ENCODE measurements at regions not wholly inside any gene's neighbourhood (a gene's known extent, or its start where the extent isn't known, plus 50 kb on each side); places are given as distances from the start of the nearest gene placed in this dataset.
A peak's percentile ranks its signal among the peaks of the same experiment; 100 is the strongest.

GRCh38 chr3:72571638-72572114, 276.6 kb downstream of the SHQ1 start:
- TF ChIP-seq POLR2AphosphoS5 (IDR thresholded peaks at IDR 0.05; ENCODE audit: low read depth, low read length) = no peak
- no peak for TF ChIP-seq POLR2A (IDR thresholded peaks at IDR 0.05; ENCODE audit: low read depth, low read length)
- no peak for TF ChIP-seq TAF1 (IDR thresholded peaks at IDR 0.05; ENCODE audit: borderline replicate concordance, low read depth, low read length)
- FAIRE-seq (no peak), DNase-seq (ENCODE audit: insufficient read length) (no peak)

DNA sequence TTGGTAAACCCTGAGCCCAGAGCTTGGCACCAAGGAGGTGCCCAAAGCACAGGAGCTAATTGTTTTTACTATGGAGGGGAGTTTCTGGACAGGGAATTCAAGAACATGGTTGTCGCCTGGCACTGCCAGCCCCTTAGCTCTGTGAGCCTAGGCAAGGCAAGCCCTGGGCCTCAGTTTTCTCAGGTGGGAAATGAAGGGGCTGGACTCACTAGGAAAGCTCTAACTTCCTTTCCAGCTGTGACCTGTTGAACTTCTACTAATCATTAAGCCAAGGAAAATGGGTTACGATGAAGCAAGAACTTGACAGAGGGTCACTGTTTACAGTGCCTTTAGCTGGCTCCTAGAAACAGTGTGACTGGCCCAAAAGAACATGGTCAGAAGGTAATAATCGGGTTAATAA, 277.2 kb downstream of the SHQ1 start:
- DNase-seq (ENCODE audit: insufficient read length) (no peak), FAIRE-seq (no peak)

DNA sequence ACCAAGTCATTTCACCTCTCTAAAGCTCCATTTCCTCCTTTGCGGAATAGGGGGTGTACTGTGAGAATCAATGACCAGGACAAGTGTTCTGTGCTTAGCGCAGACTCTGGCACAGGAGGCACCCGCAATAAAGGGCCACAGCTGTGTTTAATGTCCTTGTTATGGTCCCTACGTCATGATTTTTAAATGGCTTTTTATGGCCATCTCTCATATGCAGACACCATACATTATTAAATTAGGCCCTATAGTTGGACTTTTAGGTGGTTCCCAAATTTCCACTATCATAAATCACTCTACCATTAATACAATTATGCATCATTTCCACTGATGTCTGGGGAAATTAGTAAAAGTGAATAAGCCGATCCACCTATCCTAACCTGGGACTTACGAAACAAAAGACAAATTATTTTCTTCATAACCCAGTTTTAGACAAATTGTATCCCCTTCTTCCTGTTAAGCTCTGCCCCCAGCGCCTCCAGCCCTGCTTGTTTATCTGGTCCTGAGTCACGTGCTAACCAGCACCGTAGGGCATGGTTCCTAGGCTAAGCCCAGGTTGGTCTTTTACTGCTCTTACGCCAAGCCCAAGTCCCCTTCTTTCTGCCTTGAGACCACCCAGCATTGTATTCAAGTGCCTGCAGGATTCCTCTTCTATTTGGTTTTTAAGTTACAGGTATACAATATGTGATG, 278.3 kb downstream of the SHQ1 start:
- TF ChIP-seq POLR2AphosphoS5 (IDR thresholded peaks at IDR 0.05; ENCODE audit: low read depth, low read length) (no peak), TAF1 (IDR thresholded peaks at IDR 0.05; ENCODE audit: borderline replicate concordance, low read depth, low read length) (no peak), POLR2A (IDR thresholded peaks at IDR 0.05; ENCODE audit: low read depth, low read length) (no peak)
- DNase-seq (ENCODE audit: insufficient read length) (no peak), FAIRE-seq (no peak)

More for the DNA sequence above, 277.2 kb downstream of the SHQ1 start:
- no peak for TF ChIP-seq POLR2A (IDR thresholded peaks at IDR 0.05; ENCODE audit: low read depth, low read length)
- no peak for TF ChIP-seq POLR2AphosphoS5 (IDR thresholded peaks at IDR 0.05; ENCODE audit: low read depth, low read length)
- TF ChIP-seq TAF1 (IDR thresholded peaks at IDR 0.05; ENCODE audit: borderline replicate concordance, low read depth, low read length) = no peak

DNA sequence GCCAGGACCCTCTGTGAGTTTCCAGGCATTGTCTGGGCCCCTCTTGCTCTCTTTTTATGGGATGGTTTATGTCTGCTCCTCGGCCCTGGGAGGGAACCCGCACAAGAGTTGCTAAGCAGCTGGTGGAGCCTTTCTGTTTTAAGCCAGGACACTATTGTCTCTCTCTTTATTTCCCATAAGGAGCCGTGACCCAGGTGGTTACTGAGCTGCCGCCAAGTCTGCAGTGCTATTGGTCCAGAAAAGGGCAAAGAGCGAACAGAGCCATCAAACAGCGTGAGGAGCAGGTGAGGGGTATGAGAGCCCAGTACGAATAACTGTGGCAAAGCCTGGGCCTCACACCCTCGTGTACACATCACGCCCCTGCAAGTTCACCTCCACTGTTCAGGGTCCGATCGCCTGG, 280.2 kb downstream of the SHQ1 start:
- no peak for TF ChIP-seq POLR2AphosphoS5 (IDR thresholded peaks at IDR 0.05; ENCODE audit: low read depth, low read length)
- TF ChIP-seq TAF1 (IDR thresholded peaks at IDR 0.05; ENCODE audit: borderline replicate concordance, low read depth, low read length) = no peak
- no peak for TF ChIP-seq POLR2A (IDR thresholded peaks at IDR 0.05; ENCODE audit: low read depth, low read length)
- FAIRE-seq (no peak), DNase-seq (ENCODE audit: insufficient read length) (no peak)

GRCh38 chr3:72567474-72567873, 280.8 kb downstream of the SHQ1 start:
- DNase-seq (ENCODE audit: insufficient read length) (no peak), FAIRE-seq (no peak)
- no peak for TF ChIP-seq TAF1 (IDR thresholded peaks at IDR 0.05; ENCODE audit: borderline replicate concordance, low read depth, low read length)
- no peak for TF ChIP-seq POLR2A (IDR thresholded peaks at IDR 0.05; ENCODE audit: low read depth, low read length)
- no peak for TF ChIP-seq POLR2AphosphoS5 (IDR thresholded peaks at IDR 0.05; ENCODE audit: low read depth, low read length)

DNA sequence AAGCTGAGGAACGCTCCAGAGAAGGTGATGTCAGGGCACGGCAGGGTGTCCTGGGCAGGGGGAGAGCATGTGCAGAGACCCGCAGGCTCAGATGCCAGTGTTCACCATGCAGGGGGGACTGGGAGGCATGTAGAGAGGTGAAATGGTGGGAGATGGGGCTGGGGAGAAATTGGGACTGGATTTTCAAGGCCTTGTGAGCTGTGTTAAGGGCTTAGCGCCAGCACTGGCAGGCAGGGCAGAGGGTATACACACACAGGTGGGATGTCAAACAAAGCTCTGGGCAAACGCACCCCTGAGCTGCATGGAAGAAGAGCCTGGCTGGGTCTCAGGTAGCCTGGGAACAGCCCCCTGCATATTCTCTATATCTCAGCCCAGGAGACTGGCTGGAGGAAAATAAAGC, 282.7 kb downstream of the SHQ1 start:
- DNase-seq (ENCODE audit: insufficient read length) = no peak
- FAIRE-seq = no peak
- TF ChIP-seq TAF1 (IDR thresholded peaks at IDR 0.05; ENCODE audit: borderline replicate concordance, low read depth, low read length) (no peak), POLR2A (IDR thresholded peaks at IDR 0.05; ENCODE audit: low read depth, low read length) (no peak), POLR2AphosphoS5 (IDR thresholded peaks at IDR 0.05; ENCODE audit: low read depth, low read length) (no peak)

DNA sequence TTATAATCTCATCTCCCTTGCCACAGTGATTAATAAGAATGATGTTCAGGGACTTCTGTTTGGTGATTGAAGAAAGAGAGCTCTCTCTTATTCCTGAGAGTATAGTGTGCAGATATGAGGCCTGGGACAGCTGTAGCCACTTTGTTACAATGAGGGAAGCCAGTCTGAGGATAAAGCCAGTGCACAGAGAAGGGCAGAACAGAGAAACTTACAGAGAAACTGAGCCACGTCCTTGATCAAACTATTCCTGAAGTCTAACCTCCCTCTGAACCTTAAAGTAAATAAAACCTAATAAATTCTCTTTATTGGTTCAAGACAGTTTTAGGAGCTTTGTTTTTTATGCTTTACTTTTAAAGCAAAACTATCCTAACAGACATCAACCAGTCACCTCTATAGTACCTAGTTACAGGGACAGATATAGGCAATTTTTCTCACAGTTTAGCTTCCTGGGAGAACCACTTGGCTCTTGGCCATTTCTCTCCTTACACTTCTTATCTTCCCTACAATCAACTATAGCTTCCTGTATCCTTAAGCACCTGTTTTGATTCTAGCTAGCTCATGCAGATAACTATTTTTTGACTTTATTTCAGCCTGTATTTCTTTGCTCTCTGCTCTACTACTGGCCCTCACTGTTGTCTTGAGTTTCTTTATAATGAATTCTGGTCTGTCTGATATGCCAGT, 284.4 kb downstream of the SHQ1 start:
- DNase-seq (ENCODE audit: insufficient read length) = no peak
- no peak for FAIRE-seq
- TF ChIP-seq POLR2AphosphoS5 (IDR thresholded peaks at IDR 0.05; ENCODE audit: low read depth, low read length) = no peak

GRCh38 chr3:72560846-72561675, 287.2 kb downstream of the SHQ1 start:
- TF ChIP-seq POLR2AphosphoS5 (IDR thresholded peaks at IDR 0.05; ENCODE audit: low read depth, low read length) = no peak
- no peak for TF ChIP-seq TAF1 (IDR thresholded peaks at IDR 0.05; ENCODE audit: borderline replicate concordance, low read depth, low read length)
- no peak for TF ChIP-seq POLR2A (IDR thresholded peaks at IDR 0.05; ENCODE audit: low read depth, low read length)
- DNase-seq (ENCODE audit: insufficient read length) (no peak), FAIRE-seq (no peak)

DNA sequence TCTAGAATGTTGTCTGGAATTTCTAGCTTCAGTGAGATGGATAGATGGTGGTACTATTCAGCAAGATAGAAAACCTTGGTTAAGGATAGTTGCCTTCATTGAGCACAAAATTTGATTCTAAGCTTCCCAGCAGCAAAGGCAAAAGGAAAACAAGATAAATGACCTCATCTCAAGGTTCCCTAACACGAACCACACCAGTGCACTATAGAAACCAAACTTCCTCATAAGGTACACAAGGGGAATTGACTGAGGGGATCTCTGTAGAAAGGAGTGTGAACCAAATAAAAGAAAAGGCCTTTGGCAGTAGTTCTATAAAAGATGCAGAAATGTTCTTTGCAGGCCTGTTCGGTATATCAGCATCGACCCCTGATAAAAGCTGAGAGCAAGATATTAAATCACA, 288.9 kb downstream of the SHQ1 start:
- DNase-seq (ENCODE audit: insufficient read length) = no peak
- TF ChIP-seq POLR2A (IDR thresholded peaks at IDR 0.05; ENCODE audit: low read depth, low read length) (no peak), TAF1 (IDR thresholded peaks at IDR 0.05; ENCODE audit: borderline replicate concordance, low read depth, low read length) (no peak), POLR2AphosphoS5 (IDR thresholded peaks at IDR 0.05; ENCODE audit: low read depth, low read length) (no peak)
- FAIRE-seq = peak; percentile 84

GRCh38 chr3:72558001-72558400, 290.2 kb downstream of the SHQ1 start:
- DNase-seq (ENCODE audit: insufficient read length) = no peak
- no peak for TF ChIP-seq POLR2A (IDR thresholded peaks at IDR 0.05; ENCODE audit: low read depth, low read length)
- no peak for TF ChIP-seq TAF1 (IDR thresholded peaks at IDR 0.05; ENCODE audit: borderline replicate concordance, low read depth, low read length)
- no peak for TF ChIP-seq POLR2AphosphoS5 (IDR thresholded peaks at IDR 0.05; ENCODE audit: low read depth, low read length)
- peak; percentile 17 for FAIRE-seq

DNA sequence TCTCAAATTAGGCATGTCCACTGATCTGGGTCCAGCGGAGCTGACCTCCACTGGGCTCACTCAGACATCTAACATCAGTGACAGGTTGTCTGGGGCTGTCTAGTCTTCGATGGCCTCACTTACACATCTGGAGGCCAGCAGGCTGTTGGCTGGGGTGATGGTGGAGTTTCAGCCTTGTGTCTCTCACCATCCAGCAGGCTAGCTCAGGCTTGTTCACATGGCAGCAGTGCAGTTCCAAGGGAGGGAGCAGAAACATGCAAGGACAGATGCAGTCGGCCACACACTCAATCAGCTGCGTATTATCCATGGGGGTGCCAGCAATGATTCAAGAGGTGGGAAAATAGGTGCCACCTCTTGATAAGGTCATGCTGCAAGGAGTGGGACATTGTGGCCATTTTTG, 292.5 kb downstream of the SHQ1 start:
- FAIRE-seq = no peak
- no peak for DNase-seq (ENCODE audit: insufficient read length)
- TF ChIP-seq POLR2A (IDR thresholded peaks at IDR 0.05; ENCODE audit: low read depth, low read length) (no peak), POLR2AphosphoS5 (IDR thresholded peaks at IDR 0.05; ENCODE audit: low read depth, low read length) (no peak), TAF1 (IDR thresholded peaks at IDR 0.05; ENCODE audit: borderline replicate concordance, low read depth, low read length) (no peak)
